Common myeloid progenitor, CD34-positive (primary cell): ENCODE measurements at regions not wholly inside any gene's neighbourhood (a gene's known extent, or its start where the extent isn't known, plus 50 kb on each side); places are given as distances from the start of the nearest gene placed in this dataset.

Experiments used
- CTCF ChIA-PET: fragments of 350-600 bp; sonication (Branson Sonifier 250); formaldehyde crosslinking; loops from one replicate; lab custom pipeline; 2021; ENCODE audit warnings: antibody characterized with exemption; lab: Charles Lee
- POLR2A ChIA-PET: fragments of 350-600 bp; sonication (Branson Sonifier 250); formaldehyde crosslinking; loops from one replicate; lab custom pipeline; 2021; ENCODE audit warnings: antibody characterized with exemption; lab: Charles Lee
- DNase-seq, 3 donors: peaks; one replicate each; pipeline versions ENCODE4 v3.0.0 to v3.0.0-alpha.2; 2013
- H3K27ac ChIP-seq, 2 experiments: 1 replicate in 1 of 2; 2 replicates in 1 of 2; pipeline ENCODE4 v1.7.0; 2013; ENCODE audit warnings: inconsistent platforms in 2 of 2, low read length in 2 of 2, mild to moderate bottlenecking in 2 of 2, low read depth in 1 of 2, moderate library complexity in 1 of 2; ENCODE audit not compliant: severe bottlenecking in 2 of 2, insufficient read depth in 1 of 2, poor library complexity in 1 of 2
- H3K27me3 ChIP-seq, 5 experiments: replicated peaks in 2 of 5; 1 replicate in 3 of 5; 2 replicates in 2 of 5; pipeline versions ENCODE4 v1.6.1 to v1.7.0; 2013; ENCODE audit warnings: low read length in 4 of 5, mild to moderate bottlenecking in 2 of 5, moderate library complexity in 2 of 5, inconsistent platforms in 1 of 5; ENCODE audit not compliant: insufficient read depth in 5 of 5, control insufficient read depth in 4 of 5
- H3K36me3 ChIP-seq, 4 experiments: 1 replicate in 2 of 4; 2 replicates in 2 of 4; pipeline versions ENCODE4 v1.6.1 to v1.7.0; 2013; ENCODE audit warnings: low read length in 3 of 4, control low read depth in 1 of 4, mild to moderate bottlenecking in 1 of 4; ENCODE audit not compliant: control insufficient read depth in 4 of 4, insufficient read depth in 4 of 4
- H3K4me1 ChIP-seq, 4 experiments: 1 replicate in 3 of 4; 2 replicates in 1 of 4; pipeline versions ENCODE4 v1.6.1 to v1.7.1; 2013; ENCODE audit warnings: low read length in 3 of 4, mild to moderate bottlenecking in 3 of 4, control low read depth in 1 of 4, inconsistent platforms in 1 of 4, moderate library complexity in 1 of 4; ENCODE audit not compliant: control insufficient read depth in 4 of 4, insufficient read depth in 4 of 4; ENCODE audit errors: control extremely low read depth in 1 of 4
- H3K4me3 ChIP-seq, 7 experiments: 1 replicate in 4 of 7; 2 replicates in 3 of 7; pipeline versions ENCODE4 v1.5.1 to v1.7.0; 2013; ENCODE audit warnings: mild to moderate bottlenecking in 7 of 7, low read length in 6 of 7, moderate library complexity in 6 of 7, inconsistent platforms in 2 of 7, low read depth in 2 of 7, control low read depth in 1 of 7; ENCODE audit not compliant: insufficient read depth in 4 of 7, control insufficient read depth in 1 of 7; ENCODE audit errors: extremely low read depth in 1 of 7
- H3K9me3 ChIP-seq, 5 experiments: 1 replicate in 4 of 5; 2 replicates in 1 of 5; pipeline versions ENCODE4 v1.6.1 to v1.7.1; 2013; ENCODE audit warnings: low read length in 4 of 5, mild to moderate bottlenecking in 2 of 5, inconsistent platforms in 1 of 5, low read depth in 1 of 5, moderate library complexity in 1 of 5; ENCODE audit not compliant: control insufficient read depth in 4 of 5, insufficient read depth in 2 of 5; ENCODE audit errors: control extremely low read depth in 1 of 5
- WGBS: methylation state at CpG from one replicate; pipeline ENCODE4 v1.1.5; 2013; ENCODE audit not compliant: insufficient coverage; 5-methylcytosine and 5-hydroxymethylcytosine counted together

- H3K27ac ChIP-seq = no peak overlapping the region
- H3K4me3 ChIP-seq = no peak overlapping the region
- CTCF ChIA-PET = no interaction called here
These were observed 132.7 kb downstream of the SNX5 start for GRCh38 chr20:17835934-17836300.

GRCh38 chr20:17835240-17835933 lies 133.2 kb downstream of the SNX5 start:
- Histone ChIP-seq H3K9me3 (no peaks in the 10 kb centered on the region), H3K4me1 (no peaks in the 10 kb centered on the region), H3K4me3 (no peak overlapping the region), H3K27me3 (no peaks in the 10 kb centered on the region), H3K36me3 (no peaks in the 10 kb centered on the region), H3K27ac (no peak overlapping the region)
- no peak for DNase-seq
- WGBS = 97% methylated on average over 14 of the region's 15 CpGs
- CTCF ChIA-PET = no interaction called here
- POLR2A ChIA-PET = no interaction called here

More at GRCh38 chr20:17835934-17836300, 132.7 kb downstream of the SNX5 start:
- peaks cover 0 to 1% (median 0%) of the 10 kb centered on the region in 5 experiments for H3K9me3 ChIP-seq
- POLR2A ChIA-PET = no interaction called here
- H3K27me3 ChIP-seq = no peaks in the 10 kb centered on the region
- H3K4me1 ChIP-seq = no peaks in the 10 kb centered on the region
- WGBS = 98% methylated on average over 7 of the region's 9 CpGs
- H3K36me3 ChIP-seq = no peaks in the 10 kb centered on the region
- DNase-seq = no peak

GRCh38 chr20:17834804-17835203 lies 133.8 kb downstream of the SNX5 start:
- Histone ChIP-seq H3K27ac (no peak overlapping the region), H3K4me3 (no peak overlapping the region), H3K4me1 (no peaks in the 10 kb centered on the region), H3K27me3 (no peaks in the 10 kb centered on the region), H3K36me3 (no peaks in the 10 kb centered on the region), H3K9me3 (no peaks in the 10 kb centered on the region)
- no CpG with 5 or more reads among the region's 2 CpGs for WGBS
- no peak for DNase-seq
- ChIA-PET POLR2A (no interaction called here), CTCF (no interaction called here)

GRCh38 chr20:17833036-17833674 lies 133.4 kb downstream of the BANF2 start:
- ChIA-PET POLR2A (interaction anchor here (0.6 kb wide), 1 partner anchor 190 kb away, joined by 4 read pairs; no protein-coding TSS in a partner anchor), CTCF (interaction anchor here (1.0 to 1.1 kb wide), 2 partner anchors 11 kb away, joined by 3 read pairs; no protein-coding TSS in a partner anchor)
- WGBS = 90% methylated on average over 3 of the region's 9 CpGs
- Histone ChIP-seq H3K9me3 (no peaks in the 10 kb centered on the region), H3K27me3 (no peaks in the 10 kb centered on the region), H3K4me3 (no peak overlapping the region), H3K4me1 (no peaks in the 10 kb centered on the region), H3K36me3 (no peaks in the 10 kb centered on the region), H3K27ac (no peak overlapping the region)
- DNase-seq = no peak

- no peak overlapping the region for H3K4me3 ChIP-seq
- ChIA-PET POLR2A (no interaction called here), CTCF (interaction anchor here (1.0 kb wide), 1 partner anchor 10 kb away, joined by 3 read pairs; no protein-coding TSS in a partner anchor)
- no peaks in the 10 kb centered on the region for H3K27me3 ChIP-seq
- no peaks in the 10 kb centered on the region for H3K9me3 ChIP-seq
- H3K36me3 ChIP-seq = no peaks in the 10 kb centered on the region
- no peak overlapping the region for H3K27ac ChIP-seq
- 98% methylated on average over 4 of the region's 9 CpGs for WGBS
- H3K4me1 ChIP-seq = no peaks in the 10 kb centered on the region
- no peak for DNase-seq
These were observed 132.6 kb downstream of the BANF2 start for GRCh38 chr20:17832236-17832915.

GRCh38 chr20:17828598-17829144 lies 128.9 kb downstream of the BANF2 start:
- no peaks in the 10 kb centered on the region for H3K36me3 ChIP-seq
- ChIA-PET POLR2A (no interaction called here), CTCF (no interaction called here)
- peaks cover 0 to 8% (median 4%) of the 10 kb centered on the region in 4 experiments for H3K4me1 ChIP-seq
- WGBS = 93% methylated on average over 5 of the region's 6 CpGs
- no peak for DNase-seq
- H3K4me3 ChIP-seq = no peak overlapping the region
- no peak overlapping the region for H3K27ac ChIP-seq
- no peaks in the 10 kb centered on the region for H3K27me3 ChIP-seq
- no peaks in the 10 kb centered on the region for H3K9me3 ChIP-seq
